PFSK-1 (cell line): ENCODE measurements at regions not wholly inside any gene's neighbourhood (a gene's known extent, or its start where the extent isn't known, plus 50 kb on each side); places are given as distances from the start of the nearest gene placed in this dataset.

ENCODE experiments used
- FOXP2 ChIP-seq: optimal IDR thresholded peaks from 2 replicates; pipeline ENCODE3; 2011; ENCODE audit warnings: borderline replicate concordance, control low read depth, inconsistent platforms; ENCODE audit not compliant: insufficient read depth; ENCODE audit errors: extremely low read length, extremely low read depth
- POLR2AphosphoS5 ChIP-seq: IDR thresholded peaks from 2 replicates; pipeline ENCODE4 v1.6.1; 2012; ENCODE audit warnings: low read depth, mild to moderate bottlenecking, control low read depth, low read length, moderate library complexity
- SIN3A ChIP-seq: IDR thresholded peaks from 2 replicates; pipeline ENCODE4 v1.6.1; 2012; ENCODE audit warnings: mild to moderate bottlenecking, low read length, moderate library complexity, borderline replicate concordance; ENCODE audit not compliant: insufficient read depth
- TAF1 ChIP-seq: IDR thresholded peaks from 2 replicates; pipeline ENCODE4 v1.6.1; 2012; ENCODE audit warnings: low read length, control low read depth, borderline replicate concordance; ENCODE audit not compliant: insufficient read depth
- TF ChIP-seq, protein P1 (sequence below), 2 experiments: IDR thresholded peaks; 2 replicates each; pipeline versions ENCODE4 v1.6.1 to v1.8.0; 2011 to 2012; ENCODE audit warnings: low read depth in 2 of 2, low read length in 2 of 2, control low read depth in 1 of 2, inconsistent platforms in 1 of 2, mild to moderate bottlenecking in 1 of 2, moderate library complexity in 1 of 2; ENCODE audit not compliant: insufficient read depth in 1 of 2

DNA sequence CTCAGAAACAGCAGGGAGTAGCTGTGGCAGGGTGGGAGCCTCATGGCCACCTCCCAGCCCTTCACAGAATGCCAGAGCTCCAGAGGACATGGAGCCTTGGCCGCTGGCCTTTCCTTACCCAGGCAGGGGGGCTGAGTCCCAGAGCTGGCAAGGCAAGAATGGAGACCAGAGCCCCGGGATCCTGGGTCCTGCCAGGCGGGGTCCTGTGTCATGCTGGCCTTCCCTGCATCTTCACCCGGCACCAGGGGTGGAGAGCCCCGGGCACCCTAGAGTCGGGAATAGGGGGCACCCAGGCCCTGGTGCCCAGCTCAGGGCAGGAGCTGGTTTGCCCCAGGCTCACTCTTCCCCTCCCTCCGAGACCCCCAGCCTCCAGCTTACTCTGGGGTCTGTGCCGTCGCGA lies 519.9 kb downstream of the TBC1D22A start:
- TF ChIP-seq POLR2AphosphoS5 (no peak), TAF1 (no peak), FOXP2 (no peak)
- TF ChIP-seq, protein P1, sequence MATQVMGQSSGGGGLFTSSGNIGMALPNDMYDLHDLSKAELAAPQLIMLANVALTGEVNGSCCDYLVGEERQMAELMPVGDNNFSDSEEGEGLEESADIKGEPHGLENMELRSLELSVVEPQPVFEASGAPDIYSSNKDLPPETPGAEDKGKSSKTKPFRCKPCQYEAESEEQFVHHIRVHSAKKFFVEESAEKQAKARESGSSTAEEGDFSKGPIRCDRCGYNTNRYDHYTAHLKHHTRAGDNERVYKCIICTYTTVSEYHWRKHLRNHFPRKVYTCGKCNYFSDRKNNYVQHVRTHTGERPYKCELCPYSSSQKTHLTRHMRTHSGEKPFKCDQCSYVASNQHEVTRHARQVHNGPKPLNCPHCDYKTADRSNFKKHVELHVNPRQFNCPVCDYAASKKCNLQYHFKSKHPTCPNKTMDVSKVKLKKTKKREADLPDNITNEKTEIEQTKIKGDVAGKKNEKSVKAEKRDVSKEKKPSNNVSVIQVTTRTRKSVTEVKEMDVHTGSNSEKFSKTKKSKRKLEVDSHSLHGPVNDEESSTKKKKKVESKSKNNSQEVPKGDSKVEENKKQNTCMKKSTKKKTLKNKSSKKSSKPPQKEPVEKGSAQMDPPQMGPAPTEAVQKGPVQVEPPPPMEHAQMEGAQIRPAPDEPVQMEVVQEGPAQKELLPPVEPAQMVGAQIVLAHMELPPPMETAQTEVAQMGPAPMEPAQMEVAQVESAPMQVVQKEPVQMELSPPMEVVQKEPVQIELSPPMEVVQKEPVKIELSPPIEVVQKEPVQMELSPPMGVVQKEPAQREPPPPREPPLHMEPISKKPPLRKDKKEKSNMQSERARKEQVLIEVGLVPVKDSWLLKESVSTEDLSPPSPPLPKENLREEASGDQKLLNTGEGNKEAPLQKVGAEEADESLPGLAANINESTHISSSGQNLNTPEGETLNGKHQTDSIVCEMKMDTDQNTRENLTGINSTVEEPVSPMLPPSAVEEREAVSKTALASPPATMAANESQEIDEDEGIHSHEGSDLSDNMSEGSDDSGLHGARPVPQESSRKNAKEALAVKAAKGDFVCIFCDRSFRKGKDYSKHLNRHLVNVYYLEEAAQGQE (IDR thresholded peaks at IDR 0.05; ENCODE audit: insufficient read depth in 1 of 2, low read depth in 2 of 2, low read length in 2 of 2): no peak

DNA sequence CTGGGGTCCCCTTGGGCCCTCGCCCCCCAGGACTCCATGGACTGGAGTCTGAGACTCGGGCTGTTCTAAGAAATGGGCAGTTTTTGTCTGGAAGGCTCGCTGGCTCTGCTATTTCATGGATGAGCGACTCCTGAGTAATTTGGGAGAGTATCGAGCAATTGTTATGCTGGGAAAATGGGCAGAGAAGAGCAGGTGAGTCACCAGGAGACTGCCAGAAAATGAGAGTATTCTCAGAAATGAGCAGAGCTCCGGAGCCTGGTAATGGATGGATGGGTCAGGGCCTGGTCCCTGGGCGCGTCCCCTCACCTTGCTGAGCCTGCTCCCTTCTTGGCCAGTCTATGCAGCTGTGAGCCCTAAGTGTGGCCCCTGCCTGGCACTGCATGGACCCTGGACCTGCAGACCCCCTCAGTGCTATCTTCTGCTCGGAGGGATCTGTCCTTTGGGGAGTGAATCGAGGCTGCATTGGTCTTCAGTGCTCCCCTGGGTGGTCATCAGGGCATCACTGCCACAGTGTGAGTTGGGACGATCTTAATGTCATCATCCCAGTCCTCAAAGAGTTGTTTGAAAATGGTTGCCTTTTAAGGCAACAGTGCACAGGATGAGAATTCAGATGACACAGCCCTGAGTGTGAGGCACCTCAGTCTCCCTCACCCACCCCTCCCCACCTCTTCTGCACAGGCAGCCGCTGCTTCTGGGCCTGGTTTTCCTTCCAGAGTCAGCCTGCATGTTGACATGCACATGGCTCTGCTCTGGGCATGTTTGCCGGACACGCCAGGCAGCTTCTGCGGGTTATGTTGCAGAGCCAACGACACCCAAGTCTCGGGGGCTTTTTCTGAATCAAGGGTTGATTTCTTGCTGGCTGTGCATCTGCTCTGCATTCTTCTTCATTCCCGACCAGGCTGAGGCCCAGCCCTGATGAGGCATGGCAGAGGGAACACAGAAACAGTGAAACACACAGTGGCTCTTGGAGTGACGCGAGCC lies 519.0 kb downstream of the TBC1D22A start:
- TF ChIP-seq TAF1 (no peak), POLR2AphosphoS5 (no peak), FOXP2 (no peak), SIN3A (no peak)
- TF ChIP-seq, protein P1 (IDR thresholded peaks at IDR 0.05; ENCODE audit: insufficient read depth in 1 of 2, low read depth in 2 of 2, low read length in 2 of 2): no peak

DNA sequence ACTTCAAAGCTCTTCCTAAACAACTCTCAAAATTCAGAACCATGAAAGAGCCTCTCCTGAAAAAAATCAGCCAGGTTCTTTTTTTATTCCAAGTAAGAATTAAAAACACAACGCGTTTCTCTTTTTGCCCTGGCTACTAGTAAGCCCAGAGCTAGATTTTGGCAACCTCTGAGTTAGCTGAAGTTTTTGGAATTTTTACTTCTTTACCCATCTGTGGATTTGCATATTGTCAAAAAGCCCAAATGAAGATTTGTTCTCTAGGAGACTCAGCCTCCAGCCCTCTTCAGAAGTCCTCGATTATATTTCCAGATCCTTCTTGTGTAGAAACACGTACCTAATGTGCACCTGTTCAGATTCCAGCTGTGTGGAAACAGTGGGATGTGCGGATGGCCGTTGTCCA lies 517.9 kb downstream of the TBC1D22A start:
- TF ChIP-seq, protein P1 (IDR thresholded peaks at IDR 0.05; ENCODE audit: insufficient read depth in 1 of 2, low read depth in 2 of 2, low read length in 2 of 2): no peak
- TF ChIP-seq TAF1 (no peak), FOXP2 (no peak), SIN3A (no peak), POLR2AphosphoS5 (no peak)

DNA sequence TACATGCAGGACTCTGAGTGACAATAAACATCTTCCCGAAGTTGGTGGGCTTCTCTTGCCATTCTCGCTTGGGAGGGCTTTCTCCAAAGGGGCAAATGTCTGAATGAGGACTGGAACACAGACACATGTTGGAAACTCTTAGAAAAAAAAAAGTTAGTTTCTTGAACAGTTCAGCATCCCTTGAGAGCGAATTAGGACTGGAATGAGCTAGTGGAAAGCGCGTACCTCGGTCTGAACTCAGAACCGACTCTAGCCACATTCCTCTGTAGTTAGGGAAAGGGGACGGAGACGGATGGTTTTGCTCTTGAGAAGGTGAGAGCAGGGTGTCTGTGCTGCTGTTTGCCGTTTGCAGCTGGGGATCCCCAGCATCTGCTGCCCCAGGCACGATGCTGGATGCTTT lies 517.3 kb downstream of the TBC1D22A start:
- no peak for TF ChIP-seq POLR2AphosphoS5
- TF ChIP-seq FOXP2: no peak
- TF ChIP-seq, protein P1 (IDR thresholded peaks at IDR 0.05; ENCODE audit: insufficient read depth in 1 of 2, low read depth in 2 of 2, low read length in 2 of 2): no peak
- TF ChIP-seq TAF1: no peak
- no peak for TF ChIP-seq SIN3A
